Activated T-cell treated with anti-CD3 and anti-CD28 coated beads, Interleukin-2, amount 50 U/mL, for 4 hours (primary cell): ENCODE measurements at regions not wholly inside any gene's neighbourhood (a gene's known extent, or its start where the extent isn't known, plus 50 kb on each side); places are given as distances from the start of the nearest gene placed in this dataset.

Experiments
- ATAC-seq, 2 donors: fragments of 200-7000 bp; cut with Tn5 transposase; one replicate each; pipeline ENCODE4 v1.10.0; 2021
- DNase-seq: peaks from one replicate; pipeline ENCODE4 v3.0.0-alpha.2; 2020
- H3K27me3 Mint-ChIP-seq: one replicate; pipeline ENCODE4 v1.8.0; 2021; ENCODE audit warnings: low read depth, mixed read lengths
- H3K36me3 Mint-ChIP-seq: one replicate; pipeline ENCODE4 v1.8.0; 2022; ENCODE audit warnings: mixed read lengths; ENCODE audit not compliant: insufficient read depth
- H3K4me1 Mint-ChIP-seq: one replicate; pipeline ENCODE4 v1.8.0; 2021; ENCODE audit warnings: low read depth, mixed read lengths
- H3K4me3 Mint-ChIP-seq: one replicate; pipeline ENCODE4 v1.8.0; 2021; ENCODE audit warnings: mild to moderate bottlenecking, moderate library complexity, mixed read lengths
- H3K9me3 Mint-ChIP-seq: one replicate; pipeline ENCODE4 v1.8.0; 2021; ENCODE audit warnings: mixed read lengths

- DNase-seq: no peak
- H3K36me3 Mint-ChIP-seq: no peaks in the 10 kb centered on the region
- H3K4me1 Mint-ChIP-seq: peaks cover 35% of the 10 kb centered on the region
- H3K27me3 Mint-ChIP-seq: no peaks in the 10 kb centered on the region
- H3K4me3 Mint-ChIP-seq: no peak overlapping the region
- ATAC-seq: no peak
- peaks cover 6% of the 10 kb centered on the region for H3K9me3 Mint-ChIP-seq
These were observed 205.3 kb downstream of the NFKBIZ start for GRCh38 chr3:102054543-102055080.

- H3K4me3 Mint-ChIP-seq: peak overlapping the region; percentile 5
- ATAC-seq (peak; percentile 81), DNase-seq (no peak)
- H3K9me3 Mint-ChIP-seq: no peaks in the 10 kb centered on the region
- H3K36me3 Mint-ChIP-seq: no peaks in the 10 kb centered on the region
- H3K4me1 Mint-ChIP-seq: peaks cover 40% of the 10 kb centered on the region
- H3K27me3 Mint-ChIP-seq: no peaks in the 10 kb centered on the region
These were observed 208.6 kb downstream of the NFKBIZ start for GRCh38 chr3:102057781-102058421.

GRCh38 chr3:102059145-102059943, 210.0 kb downstream of the NFKBIZ start:
- no peak overlapping the region for H3K4me3 Mint-ChIP-seq
- H3K4me1 Mint-ChIP-seq: peaks cover 35% of the 10 kb centered on the region
- no peak for ATAC-seq
- no peaks in the 10 kb centered on the region for H3K27me3 Mint-ChIP-seq
- DNase-seq: no peak
- H3K9me3 Mint-ChIP-seq: no peaks in the 10 kb centered on the region
- H3K36me3 Mint-ChIP-seq: no peaks in the 10 kb centered on the region

GRCh38 chr3:102060814-102061213, 211.5 kb downstream of the NFKBIZ start:
- Mint-ChIP-seq H3K27me3 (no peaks in the 10 kb centered on the region), H3K9me3 (no peaks in the 10 kb centered on the region), H3K4me1 (peaks cover 35% of the 10 kb centered on the region), H3K36me3 (peaks cover 2% of the 10 kb centered on the region), H3K4me3 (no peak overlapping the region)
- ATAC-seq: no peak
- no peak for DNase-seq

DNA sequence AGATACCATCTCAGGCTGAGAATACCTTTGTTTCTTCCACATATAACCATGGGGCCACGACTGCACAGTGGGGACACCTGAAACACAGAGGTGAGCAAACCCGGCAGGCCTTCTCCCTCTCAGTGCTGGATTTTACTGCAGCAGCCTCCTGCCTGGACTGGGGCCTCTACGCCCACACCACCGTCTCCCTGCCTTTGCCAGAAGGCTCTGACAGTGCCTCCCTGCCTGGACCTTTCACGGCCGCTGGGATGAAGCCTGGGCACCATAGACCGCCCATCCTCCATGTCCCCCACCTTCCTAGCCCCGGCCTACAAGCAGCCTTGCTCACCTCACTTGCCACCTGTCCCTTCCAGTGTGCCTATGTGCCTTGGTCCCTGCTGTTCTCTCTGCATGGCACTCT, 214.3 kb downstream of the NFKBIZ start:
- DNase-seq: no peak
- Mint-ChIP-seq H3K9me3 (no peaks in the 10 kb centered on the region), H3K27me3 (no peaks in the 10 kb centered on the region), H3K4me3 (no peak overlapping the region), H3K4me1 (peaks cover 19% of the 10 kb centered on the region), H3K36me3 (peaks cover 2% of the 10 kb centered on the region)
- ATAC-seq: no peak

GRCh38 chr3:102066470-102066869, 217.2 kb downstream of the NFKBIZ start:
- no peak for DNase-seq
- no peak for ATAC-seq
- Mint-ChIP-seq H3K36me3 (peaks cover 2% of the 10 kb centered on the region), H3K27me3 (no peaks in the 10 kb centered on the region), H3K4me3 (no peak overlapping the region), H3K4me1 (peaks cover 9% of the 10 kb centered on the region), H3K9me3 (no peaks in the 10 kb centered on the region)

GRCh38 chr3:102068327-102068726, 219.0 kb downstream of the NFKBIZ start:
- no peaks in the 10 kb centered on the region for H3K27me3 Mint-ChIP-seq
- no peaks in the 10 kb centered on the region for H3K9me3 Mint-ChIP-seq
- H3K4me1 Mint-ChIP-seq: peaks cover 9% of the 10 kb centered on the region
- H3K4me3 Mint-ChIP-seq: no peak overlapping the region
- DNase-seq (no peak), ATAC-seq (peak; percentile 35 to 53)
- H3K36me3 Mint-ChIP-seq: peaks cover 2% of the 10 kb centered on the region

DNA sequence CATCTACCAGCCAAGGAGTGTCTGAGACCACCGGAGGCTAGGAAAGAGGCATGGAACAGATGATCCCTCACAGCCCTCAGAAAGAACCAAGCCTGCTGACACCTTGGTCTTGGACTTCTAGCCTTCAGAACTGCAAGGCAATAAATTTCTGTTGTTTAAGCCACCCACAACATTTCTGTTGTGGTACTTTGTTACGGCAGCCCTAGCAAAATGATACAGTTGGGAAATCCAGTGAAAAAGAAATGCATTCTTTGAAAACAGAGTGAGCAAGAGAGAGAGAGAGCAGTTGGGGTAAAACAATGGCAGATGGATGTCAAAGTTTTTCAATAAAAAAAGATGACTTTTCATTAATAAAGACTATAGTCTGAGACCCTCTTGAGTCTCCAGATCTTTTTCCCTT, 219.4 kb downstream of the NFKBIZ start:
- no peak for ATAC-seq
- H3K4me1 Mint-ChIP-seq: peaks cover 9% of the 10 kb centered on the region
- no peaks in the 10 kb centered on the region for H3K27me3 Mint-ChIP-seq
- H3K9me3 Mint-ChIP-seq: no peaks in the 10 kb centered on the region
- peaks cover 2% of the 10 kb centered on the region for H3K36me3 Mint-ChIP-seq
- no peak overlapping the region for H3K4me3 Mint-ChIP-seq
- DNase-seq: no peak

DNA sequence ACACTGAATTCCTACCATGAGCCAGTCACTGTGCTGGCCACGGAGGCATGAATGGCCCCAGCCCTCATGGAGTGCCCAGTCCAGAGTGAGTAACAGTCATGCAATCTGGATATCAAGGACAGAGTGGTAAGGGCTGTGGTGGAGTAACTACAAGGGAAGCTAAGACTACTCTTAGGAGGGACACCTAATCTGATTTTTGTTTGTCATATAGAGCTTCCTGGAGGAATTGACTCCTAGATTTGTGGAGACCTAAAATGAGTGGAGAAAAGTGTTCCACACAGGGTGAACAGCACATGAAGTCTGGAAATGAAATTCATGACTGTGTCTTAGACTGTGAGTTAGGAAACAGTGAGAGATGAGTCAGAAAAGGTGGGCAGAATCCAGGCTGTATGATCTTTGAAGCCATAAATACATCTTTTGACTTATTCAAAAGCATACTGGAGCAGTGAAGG, 219.9 kb downstream of the NFKBIZ start:
- no peak overlapping the region for H3K4me3 Mint-ChIP-seq
- no peaks in the 10 kb centered on the region for H3K27me3 Mint-ChIP-seq
- ATAC-seq (peak; percentile 73 to 77), DNase-seq (no peak)
- H3K36me3 Mint-ChIP-seq: peaks cover 2% of the 10 kb centered on the region
- H3K4me1 Mint-ChIP-seq: peaks cover 9% of the 10 kb centered on the region
- no peaks in the 10 kb centered on the region for H3K9me3 Mint-ChIP-seq

DNA sequence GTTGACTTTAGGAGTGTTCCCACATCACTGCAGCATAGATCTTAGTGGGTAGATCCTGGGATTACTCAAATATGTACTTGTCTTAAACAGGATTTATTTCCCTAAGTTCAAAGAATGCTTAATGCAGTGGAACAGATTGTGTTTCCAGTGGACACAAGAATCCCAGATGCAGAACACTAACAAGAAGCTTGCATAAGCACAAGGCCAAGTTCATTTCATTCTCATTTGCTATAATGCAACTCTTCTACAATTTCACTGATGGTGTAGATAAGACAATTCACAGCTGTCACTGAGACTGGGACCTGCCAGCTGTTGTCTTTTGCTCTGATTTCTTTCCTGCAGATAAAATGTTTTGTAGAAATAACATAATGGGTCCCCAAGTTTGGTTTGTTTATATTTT, 225.6 kb downstream of the NFKBIZ start:
- no peak for DNase-seq
- H3K4me1 Mint-ChIP-seq: peaks cover 29% of the 10 kb centered on the region
- no peak for ATAC-seq
- H3K4me3 Mint-ChIP-seq: no peak overlapping the region
- H3K27me3 Mint-ChIP-seq: no peaks in the 10 kb centered on the region
- H3K9me3 Mint-ChIP-seq: peaks cover 3% of the 10 kb centered on the region
- H3K36me3 Mint-ChIP-seq: no peaks in the 10 kb centered on the region

DNA sequence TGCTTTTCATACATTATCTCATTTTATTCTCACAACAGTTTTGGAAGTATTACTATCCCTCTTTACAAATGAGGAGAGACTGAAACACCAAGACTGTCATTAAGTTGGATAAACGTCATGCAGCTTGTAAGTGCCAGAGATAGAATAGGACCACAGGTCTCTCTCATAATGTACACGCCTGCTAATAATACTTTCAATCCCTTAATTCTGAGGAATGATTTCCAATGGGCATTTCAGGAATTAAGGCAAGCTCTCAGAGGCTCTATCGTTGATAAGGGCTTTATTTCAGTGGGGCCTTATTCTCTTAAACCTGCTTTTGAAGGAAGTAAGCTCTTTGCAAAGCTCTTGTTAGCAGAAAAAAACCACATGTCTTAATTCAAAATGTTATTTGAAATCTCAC, 229.1 kb downstream of the NFKBIZ start:
- no peak overlapping the region for H3K4me3 Mint-ChIP-seq
- H3K4me1 Mint-ChIP-seq: peaks cover 46% of the 10 kb centered on the region
- H3K36me3 Mint-ChIP-seq: no peaks in the 10 kb centered on the region
- H3K9me3 Mint-ChIP-seq: peaks cover 3% of the 10 kb centered on the region
- DNase-seq (no peak), ATAC-seq (no peak)
- no peaks in the 10 kb centered on the region for H3K27me3 Mint-ChIP-seq

- H3K36me3 Mint-ChIP-seq: no peaks in the 10 kb centered on the region
- peak; percentile 41 for ATAC-seq
- H3K9me3 Mint-ChIP-seq: peaks cover 3% of the 10 kb centered on the region
- H3K4me3 Mint-ChIP-seq: peak overlapping the region; percentile 14
- no peaks in the 10 kb centered on the region for H3K27me3 Mint-ChIP-seq
- DNase-seq: no peak
- peaks cover 47% of the 10 kb centered on the region for H3K4me1 Mint-ChIP-seq
These were observed 229.8 kb downstream of the NFKBIZ start for GRCh38 chr3:102078854-102079808.

DNA sequence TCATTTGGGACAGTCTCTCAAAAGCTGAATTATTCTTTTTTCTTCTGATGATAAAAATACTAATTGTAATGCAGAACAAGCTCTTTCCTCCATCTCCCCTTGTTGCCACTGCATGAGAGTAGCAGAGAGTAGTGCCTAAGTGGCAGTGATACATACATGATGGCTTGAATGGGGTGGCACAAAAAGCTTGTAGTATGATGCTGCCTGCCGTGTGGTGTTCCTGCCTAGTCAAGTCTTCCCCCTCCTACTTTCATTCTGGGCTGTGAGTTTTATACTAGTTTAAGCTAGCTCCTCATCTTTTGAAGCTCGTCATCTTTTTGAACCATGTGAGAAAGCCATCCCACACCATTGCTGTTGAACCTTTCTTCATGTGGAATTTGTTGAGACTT, 230.5 kb downstream of the NFKBIZ start:
- H3K27me3 Mint-ChIP-seq: no peaks in the 10 kb centered on the region
- no peaks in the 10 kb centered on the region for H3K36me3 Mint-ChIP-seq
- DNase-seq (no peak), ATAC-seq (peak; percentile 72 to 82)
- peaks cover 3% of the 10 kb centered on the region for H3K9me3 Mint-ChIP-seq
- no peak overlapping the region for H3K4me3 Mint-ChIP-seq
- peaks cover 48% of the 10 kb centered on the region for H3K4me1 Mint-ChIP-seq
